Immature natural killer cell (primary cell): ENCODE measurements at regions not wholly inside any gene's neighbourhood (a gene's known extent, or its start where the extent isn't known, plus 50 kb on each side); places are given as distances from the start of the nearest gene placed in this dataset.
"Not testable (repeated sequence)": the region's sequence is repeated elsewhere in the genome, so short reads cannot be mapped to it uniquely, and the experiment has no call there.

Source experiments
- DNase-seq, 3 donors: peaks; one replicate each; pipeline ENCODE4 v3.0.0; 2022; ENCODE audit warnings: mixed read lengths in 1 of 3
- H3K27ac Mint-ChIP-seq, 6 donors: one replicate each; pipeline ENCODE4 v1.8.0; 2020; ENCODE audit warnings: mixed read lengths in 6 of 6, mild to moderate bottlenecking in 5 of 6, inconsistent platforms in 4 of 6, moderate library complexity in 3 of 6
- H3K27me3 Mint-ChIP-seq, 3 donors: one replicate each; pipeline ENCODE4 v1.8.0; 2020 to 2021; ENCODE audit warnings: low read depth in 3 of 3, mild to moderate bottlenecking in 3 of 3, mixed read lengths in 3 of 3, moderate library complexity in 3 of 3, inconsistent platforms in 1 of 3
- H3K36me3 Mint-ChIP-seq, 3 donors: one replicate each; pipeline ENCODE4 v1.8.0; 2020; ENCODE audit warnings: mixed read lengths in 3 of 3, inconsistent platforms in 2 of 3, mild to moderate bottlenecking in 2 of 3
- H3K4me1 Mint-ChIP-seq, 2 donors: one replicate each; pipeline ENCODE4 v1.8.0; 2020; ENCODE audit warnings: inconsistent platforms in 2 of 2, mild to moderate bottlenecking in 2 of 2, mixed read lengths in 2 of 2, moderate library complexity in 1 of 2
- H3K4me3 Mint-ChIP-seq, 5 donors: one replicate each; pipeline ENCODE4 v1.8.0; 2020; ENCODE audit warnings: mild to moderate bottlenecking in 5 of 5, mixed read lengths in 5 of 5, inconsistent platforms in 3 of 5, moderate library complexity in 3 of 5
- H3K9me3 Mint-ChIP-seq, 6 donors: one replicate each; pipeline ENCODE4 v1.8.0; 2020; ENCODE audit warnings: mild to moderate bottlenecking in 6 of 6, mixed read lengths in 6 of 6, inconsistent platforms in 4 of 6, moderate library complexity in 3 of 6

GRCh38 chr4:141548791-141549190 lies 87.6 kb upstream of the IL15 start:
- no peaks in the 10 kb centered on the region for H3K36me3 Mint-ChIP-seq
- peaks cover 2 to 19% (median 13%) of the 10 kb centered on the region in 6 donors for H3K9me3 Mint-ChIP-seq
- no peak overlapping the region for H3K4me3 Mint-ChIP-seq
- no peak overlapping the region for H3K27ac Mint-ChIP-seq
- H3K4me1 Mint-ChIP-seq: no peaks in the 10 kb centered on the region
- no peak for DNase-seq
- H3K27me3 Mint-ChIP-seq: peaks cover 0 to 4% (median 0%) of the 10 kb centered on the region in 3 donors

- Mint-ChIP-seq H3K27me3 (peaks cover 0 to 2% (median 0%) of the 10 kb centered on the region in 3 donors), H3K4me1 (no peaks in the 10 kb centered on the region), H3K4me3 (no peak overlapping the region), H3K27ac (no peak overlapping the region), H3K36me3 (peaks cover 0 to 3% (median 0%) of the 10 kb centered on the region in 3 donors), H3K9me3 (peaks cover 0 to 5% (median 0%) of the 10 kb centered on the region in 6 donors)
- no peak for DNase-seq
These were observed 76.3 kb upstream of the IL15 start for GRCh38 chr4:141560056-141560455.

GRCh38 chr4:141562649-141563048 lies 73.7 kb upstream of the IL15 start:
- no peaks in the 10 kb centered on the region for H3K4me1 Mint-ChIP-seq
- no peak overlapping the region for H3K4me3 Mint-ChIP-seq
- H3K9me3 Mint-ChIP-seq: no peaks in the 10 kb centered on the region
- peaks cover 0 to 3% (median 0%) of the 10 kb centered on the region in 3 donors for H3K36me3 Mint-ChIP-seq
- H3K27ac Mint-ChIP-seq: no peak overlapping the region
- H3K27me3 Mint-ChIP-seq: peaks cover 0 to 2% (median 0%) of the 10 kb centered on the region in 3 donors
- DNase-seq: no peak

- H3K9me3 Mint-ChIP-seq: no peaks in the 10 kb centered on the region
- H3K36me3 Mint-ChIP-seq: peaks cover 0 to under 1% (median 0%) of the 10 kb centered on the region in 3 donors
- no peak for DNase-seq
- no peaks in the 10 kb centered on the region for H3K4me1 Mint-ChIP-seq
- H3K4me3 Mint-ChIP-seq: no peak overlapping the region
- H3K27ac Mint-ChIP-seq: no peak overlapping the region
- H3K27me3 Mint-ChIP-seq: peaks cover 0 to 2% (median 0%) of the 10 kb centered on the region in 3 donors
These were observed 72.7 kb upstream of the IL15 start for GRCh38 chr4:141563723-141564122.

- H3K27ac Mint-ChIP-seq, H3K36me3 Mint-ChIP-seq, H3K4me1 Mint-ChIP-seq, H3K9me3 Mint-ChIP-seq, H3K4me3 Mint-ChIP-seq, DNase-seq, H3K27me3 Mint-ChIP-seq: not testable (repeated sequence)
These were observed 71.4 kb upstream of the IL15 start for GRCh38 chr4:141564961-141565360.

GRCh38 chr4:141565379-141566089 lies 70.8 kb upstream of the IL15 start:
- Mint-ChIP-seq H3K27me3 (peaks cover 0 to 2% (median 0%) of the 10 kb centered on the region in 3 donors), H3K36me3 (no peaks in the 10 kb centered on the region), H3K9me3 (no peaks in the 10 kb centered on the region), H3K4me1 (no peaks in the 10 kb centered on the region), H3K27ac (no peak overlapping the region), H3K4me3 (no peak overlapping the region)
- DNase-seq: no peak

- no peaks in the 10 kb centered on the region for H3K9me3 Mint-ChIP-seq
- H3K36me3 Mint-ChIP-seq: no peaks in the 10 kb centered on the region
- peaks cover 0 to 2% (median 0%) of the 10 kb centered on the region in 3 donors for H3K27me3 Mint-ChIP-seq
These were observed 69.0 kb upstream of the IL15 start for GRCh38 chr4:141567326-141567915.

GRCh38 chr4:141569141-141569540 lies 67.2 kb upstream of the IL15 start:
- Mint-ChIP-seq H3K4me1 (no peaks in the 10 kb centered on the region), H3K4me3 (no peak overlapping the region), H3K27ac (no peak overlapping the region)

More at GRCh38 chr4:141567326-141567915, 69.0 kb upstream of the IL15 start:
- H3K4me3 Mint-ChIP-seq: no peak overlapping the region
- no peak overlapping the region for H3K27ac Mint-ChIP-seq
- DNase-seq: no peak
- H3K4me1 Mint-ChIP-seq: no peaks in the 10 kb centered on the region

GRCh38 chr4:141570290-141570689 lies 66.1 kb upstream of the IL15 start:
- no peak overlapping the region for H3K27ac Mint-ChIP-seq
- H3K4me1 Mint-ChIP-seq: no peaks in the 10 kb centered on the region
- H3K27me3 Mint-ChIP-seq: no peaks in the 10 kb centered on the region
- no peak overlapping the region for H3K4me3 Mint-ChIP-seq
- no peaks in the 10 kb centered on the region for H3K36me3 Mint-ChIP-seq
- DNase-seq: no peak
- H3K9me3 Mint-ChIP-seq: peaks cover 0 to under 1% (median 0%) of the 10 kb centered on the region in 6 donors

More at GRCh38 chr4:141569141-141569540, 67.2 kb upstream of the IL15 start:
- Mint-ChIP-seq H3K9me3 (no peaks in the 10 kb centered on the region), H3K36me3 (no peaks in the 10 kb centered on the region), H3K27me3 (no peaks in the 10 kb centered on the region)
- DNase-seq: no peak

- Mint-ChIP-seq H3K4me3 (no peak overlapping the region), H3K4me1 (no peaks in the 10 kb centered on the region), H3K36me3 (no peaks in the 10 kb centered on the region), H3K9me3 (peaks cover 0 to 2% (median 0%) of the 10 kb centered on the region in 6 donors), H3K27me3 (no peaks in the 10 kb centered on the region), H3K27ac (no peak overlapping the region)
- no peak for DNase-seq
These were observed 65.0 kb upstream of the IL15 start for GRCh38 chr4:141571362-141571761.

GRCh38 chr4:141571793-141572192 lies 64.6 kb upstream of the IL15 start:
- H3K9me3 Mint-ChIP-seq: peaks cover 0 to 2% (median 0%) of the 10 kb centered on the region in 6 donors
- no peak overlapping the region for H3K4me3 Mint-ChIP-seq
- DNase-seq: no peak
- H3K27ac Mint-ChIP-seq: no peak overlapping the region
- H3K27me3 Mint-ChIP-seq: no peaks in the 10 kb centered on the region
- no peaks in the 10 kb centered on the region for H3K36me3 Mint-ChIP-seq
- H3K4me1 Mint-ChIP-seq: no peaks in the 10 kb centered on the region

- H3K27me3 Mint-ChIP-seq: no peaks in the 10 kb centered on the region
- no peak overlapping the region for H3K27ac Mint-ChIP-seq
- no peak overlapping the region for H3K4me3 Mint-ChIP-seq
- DNase-seq: no peak
- H3K9me3 Mint-ChIP-seq: peaks cover 0 to 2% (median 0%) of the 10 kb centered on the region in 6 donors
- H3K4me1 Mint-ChIP-seq: no peaks in the 10 kb centered on the region
- no peaks in the 10 kb centered on the region for H3K36me3 Mint-ChIP-seq
These were observed 62.7 kb upstream of the IL15 start for GRCh38 chr4:141573678-141574077.

GRCh38 chr4:141575884-141576283 lies 60.5 kb upstream of the IL15 start:
- Mint-ChIP-seq H3K27me3 (peaks cover 0 to 1% (median 0%) of the 10 kb centered on the region in 3 donors), H3K9me3 (peaks cover 0 to 4% (median 0%) of the 10 kb centered on the region in 6 donors), H3K4me3 (no peak overlapping the region), H3K4me1 (no peaks in the 10 kb centered on the region), H3K36me3 (no peaks in the 10 kb centered on the region), H3K27ac (no peak overlapping the region)
- DNase-seq: no peak

- no peaks in the 10 kb centered on the region for H3K4me1 Mint-ChIP-seq
- H3K36me3 Mint-ChIP-seq: no peaks in the 10 kb centered on the region
- no peak overlapping the region for H3K27ac Mint-ChIP-seq
- H3K27me3 Mint-ChIP-seq: peaks cover 0 to 1% (median 0%) of the 10 kb centered on the region in 3 donors
- no peak for DNase-seq
- H3K9me3 Mint-ChIP-seq: peaks cover 0 to 4% (median under 1%) of the 10 kb centered on the region in 6 donors
- H3K4me3 Mint-ChIP-seq: no peak overlapping the region
These were observed 59.7 kb upstream of the IL15 start for GRCh38 chr4:141576585-141577110.
